Neuronal stem cell (in vitro differentiated cells): ENCODE measurements at regions not wholly inside any gene's neighbourhood (a gene's known extent, or its start where the extent isn't known, plus 50 kb on each side); places are given as distances from the start of the nearest gene placed in this dataset.

Experiments used
- DNase-seq: peaks from one replicate; pipeline ENCODE4 v3.0.0-alpha.2; 2013; ENCODE audit warnings: low spot score
- H2AFZ ChIP-seq: one replicate; pipeline ENCODE4 v1.6.1; 2013; ENCODE audit warnings: mild to moderate bottlenecking, low read length, inconsistent platforms
- H2AK5ac ChIP-seq: 2 replicates; pipeline ENCODE4 v1.6.1; 2013; ENCODE audit warnings: low read depth, mild to moderate bottlenecking, inconsistent platforms, low read length, moderate library complexity, mixed read lengths
- H2BK120ac ChIP-seq: 2 replicates; pipeline ENCODE4 v1.6.1; 2013; ENCODE audit warnings: low read depth, mild to moderate bottlenecking, inconsistent platforms, low read length, moderate library complexity, mixed read lengths
- H2BK12ac ChIP-seq: one replicate; pipeline ENCODE4 v1.6.1; 2013; ENCODE audit warnings: low read length, inconsistent platforms
- H2BK15ac ChIP-seq: 2 replicates; pipeline ENCODE4 v1.6.1; 2013; ENCODE audit warnings: mild to moderate bottlenecking, low read length, inconsistent platforms, mixed read lengths
- H2BK5ac ChIP-seq: one replicate; pipeline ENCODE4 v1.6.1; 2013; ENCODE audit warnings: inconsistent platforms, mild to moderate bottlenecking, low read length, moderate library complexity
- H3K14ac ChIP-seq: one replicate; pipeline ENCODE4 v1.6.1; 2013; ENCODE audit warnings: low read length, inconsistent platforms
- H3K18ac ChIP-seq: 2 replicates; pipeline ENCODE4 v1.6.1; 2013; ENCODE audit warnings: low read length, inconsistent platforms
- H3K23ac ChIP-seq: 2 replicates; pipeline ENCODE4 v1.6.1; 2013; ENCODE audit warnings: low read depth, mild to moderate bottlenecking, mixed read lengths, low read length, inconsistent platforms; ENCODE audit not compliant: poor library complexity
- H3K27ac ChIP-seq: replicated peaks from 3 replicates; pipeline ENCODE4 v1.5.1; 2013; ENCODE audit warnings: low read length, inconsistent platforms
- H3K27me3 ChIP-seq, 3 experiments: 2 replicates each; pipeline ENCODE4 v1.6.1; 2013; ENCODE audit warnings: low read length in 3 of 3, mild to moderate bottlenecking in 2 of 3, inconsistent platforms in 1 of 3, low read depth in 1 of 3, mixed read lengths in 1 of 3, moderate library complexity in 1 of 3; ENCODE audit not compliant: control insufficient read depth in 3 of 3, insufficient read depth in 3 of 3
- H3K36me3 ChIP-seq, 2 donors: replicated peaks in 1 of 2; 2 replicates each; pipeline ENCODE4 v1.6.1; 2013; ENCODE audit warnings: low read length in 2 of 2; ENCODE audit not compliant: control insufficient read depth in 2 of 2, insufficient read depth in 2 of 2
- H3K4ac ChIP-seq: 2 replicates; pipeline ENCODE4 v1.6.1; 2013; ENCODE audit warnings: inconsistent platforms, mild to moderate bottlenecking, low read length, moderate library complexity
- H3K4me1 ChIP-seq, 2 donors: 1 replicate in 1 of 2; 2 replicates in 1 of 2; pipeline ENCODE4 v1.6.1; 2013; ENCODE audit warnings: low read length in 2 of 2, low read depth in 1 of 2; ENCODE audit not compliant: control insufficient read depth in 2 of 2, insufficient read depth in 1 of 2
- H3K4me2 ChIP-seq: one replicate; pipeline ENCODE4 v1.6.1; 2013; ENCODE audit warnings: mild to moderate bottlenecking, low read length, inconsistent platforms; ENCODE audit not compliant: insufficient read depth, poor library complexity, severe bottlenecking
- H3K4me3 ChIP-seq, 2 donors: 2 replicates each; pipeline ENCODE4 v1.5.1; 2013; ENCODE audit warnings: low read length in 2 of 2, mild to moderate bottlenecking in 2 of 2, inconsistent platforms in 1 of 2, moderate library complexity in 1 of 2
- H3K79me1 ChIP-seq: one replicate; pipeline ENCODE4 v1.6.1; 2013; ENCODE audit warnings: low read depth, mild to moderate bottlenecking, inconsistent platforms, low read length, moderate library complexity
- H3K9ac ChIP-seq: one replicate; pipeline ENCODE4 v1.6.1; 2013; ENCODE audit warnings: mild to moderate bottlenecking, low read depth, low read length, inconsistent platforms; ENCODE audit not compliant: poor library complexity
- H3K9me3 ChIP-seq, 2 donors: replicated peaks in 1 of 2; 2 replicates each; pipeline versions ENCODE3 to v1.6.1; 2013; ENCODE audit warnings: low read length in 2 of 2, mild to moderate bottlenecking in 2 of 2, inconsistent platforms in 1 of 2, low read depth in 1 of 2, mixed read lengths in 1 of 2, moderate library complexity in 1 of 2; ENCODE audit not compliant: control insufficient read depth in 2 of 2, insufficient read depth in 1 of 2
- H4K8ac ChIP-seq: one replicate; pipeline ENCODE4 v1.6.1; 2013; ENCODE audit warnings: low read depth, mild to moderate bottlenecking, inconsistent platforms, low read length, moderate library complexity
- H4K91ac ChIP-seq: one replicate; pipeline ENCODE4 v1.6.1; 2013; ENCODE audit warnings: low read length, low read depth, mild to moderate bottlenecking, inconsistent platforms; ENCODE audit not compliant: poor library complexity
- WGBS, 2 donors: extraction: QIAGEN DNeasy Blood & Tissue Kit; methylation state at CpG; one replicate each; pipeline ENCODE4 v1.1.7; 2013; ENCODE audit warnings: missing lambda C conversion rate in 2 of 2, mixed read lengths in 1 of 2; ENCODE audit not compliant: insufficient read length in 2 of 2, insufficient replicate concordance in 1 of 2; ENCODE audit errors: extremely low coverage in 2 of 2; 5-methylcytosine and 5-hydroxymethylcytosine counted together

GRCh38 chr7:52917982-52918578 lies 117.4 kb upstream of the POM121L12 start:
- H3K9me3 ChIP-seq = peaks cover 0 to 2% of the 10 kb centered on the region in 2 donors
- H3K4ac ChIP-seq = no peak overlapping the region
- H2BK12ac ChIP-seq = no peak overlapping the region
- WGBS, 2 donors = no CpG with 5 or more reads among the region's 7 CpGs
- no peak overlapping the region for H4K8ac ChIP-seq
- no peak overlapping the region for H2AK5ac ChIP-seq
- no peak overlapping the region for H2BK15ac ChIP-seq
- H3K4me1 ChIP-seq = no peaks in the 10 kb centered on the region
- H2BK5ac ChIP-seq = no peak overlapping the region
- H3K27ac ChIP-seq = no peak overlapping the region
- H3K36me3 ChIP-seq = no peaks in the 10 kb centered on the region
- no peak overlapping the region for H3K23ac ChIP-seq
- H3K9ac ChIP-seq = no peak overlapping the region
- H2BK120ac ChIP-seq = no peak overlapping the region
- no peaks in the 10 kb centered on the region for H3K27me3 ChIP-seq
- H2AFZ ChIP-seq = no peak overlapping the region
- H3K4me3 ChIP-seq = no peak overlapping the region
- no peak overlapping the region for H4K91ac ChIP-seq
- no peak overlapping the region for H3K18ac ChIP-seq
- H3K14ac ChIP-seq = no peak overlapping the region
- no peak for DNase-seq
- no peaks in the 10 kb centered on the region for H3K79me1 ChIP-seq
- no peak overlapping the region for H3K4me2 ChIP-seq

- H3K79me1 ChIP-seq = no peaks in the 10 kb centered on the region
- no peak overlapping the region for H2BK120ac ChIP-seq
- peak overlapping the region; percentile 84 for H3K14ac ChIP-seq
- H3K23ac ChIP-seq = no peak overlapping the region
- no peaks in the 10 kb centered on the region for H3K4me1 ChIP-seq
- no peak overlapping the region for H3K27ac ChIP-seq
- H2AFZ ChIP-seq = no peak overlapping the region
- no peak overlapping the region for H3K9ac ChIP-seq
- no peak overlapping the region for H2BK12ac ChIP-seq
- no peak overlapping the region for H3K4me3 ChIP-seq
- H2AK5ac ChIP-seq = peak overlapping the region; percentile 90
- peak overlapping the region; percentile 53 for H2BK5ac ChIP-seq
- H4K8ac ChIP-seq = no peak overlapping the region
- H3K4ac ChIP-seq = no peak overlapping the region
- H2BK15ac ChIP-seq = no peak overlapping the region
- peaks cover 6% of the 10 kb centered on the region in 2 donors for H3K9me3 ChIP-seq
- no peaks in the 10 kb centered on the region for H3K27me3 ChIP-seq
- no peak overlapping the region for H4K91ac ChIP-seq
- H3K18ac ChIP-seq = no peak overlapping the region
- no peaks in the 10 kb centered on the region for H3K36me3 ChIP-seq
- no CpG with 5 or more reads among the region's 10 CpGs for WGBS, 2 donors
- no peak for DNase-seq
- no peak overlapping the region for H3K4me2 ChIP-seq
Measured at GRCh38 chr7:52911795-52912194, 123.6 kb upstream of the POM121L12 start.

- WGBS, 2 donors = no CpG with 5 or more reads among the region's 7 CpGs
- Histone ChIP-seq H3K4me3 (no peak overlapping the region), H2BK12ac (no peak overlapping the region), H3K4ac (no peak overlapping the region), H4K8ac (no peak overlapping the region), H4K91ac (no peak overlapping the region), H3K23ac (no peak overlapping the region), H2BK15ac (no peak overlapping the region), H3K4me2 (no peak overlapping the region), H2AK5ac (peak overlapping the region; percentile 90), H3K27me3 (no peaks in the 10 kb centered on the region), H3K18ac (no peak overlapping the region), H3K14ac (no peak overlapping the region), H3K36me3 (no peaks in the 10 kb centered on the region), H3K4me1 (no peaks in the 10 kb centered on the region), H3K79me1 (no peaks in the 10 kb centered on the region), H3K9me3 (peaks cover 6% of the 10 kb centered on the region in 2 donors), H2AFZ (no peak overlapping the region), H2BK5ac (peak overlapping the region; percentile 53), H2BK120ac (no peak overlapping the region), H3K27ac (no peak overlapping the region), H3K9ac (no peak overlapping the region)
- DNase-seq = no peak
Measured at GRCh38 chr7:52911326-52911725, 124.1 kb upstream of the POM121L12 start.

- Histone ChIP-seq H4K8ac (no peak overlapping the region), H3K4ac (no peak overlapping the region), H2BK5ac (no peak overlapping the region), H3K9me3 (peaks cover 6% of the 10 kb centered on the region in 2 donors), H2AFZ (no peak overlapping the region), H2BK12ac (no peak overlapping the region), H3K27ac (no peak overlapping the region), H3K23ac (no peak overlapping the region), H3K79me1 (no peaks in the 10 kb centered on the region), H4K91ac (no peak overlapping the region), H2BK120ac (no peak overlapping the region), H2AK5ac (no peak overlapping the region), H3K9ac (no peak overlapping the region), H3K18ac (no peak overlapping the region), H3K14ac (no peak overlapping the region), H3K36me3 (no peaks in the 10 kb centered on the region), H3K4me3 (no peak overlapping the region), H2BK15ac (no peak overlapping the region), H3K27me3 (no peaks in the 10 kb centered on the region), H3K4me1 (no peaks in the 10 kb centered on the region), H3K4me2 (no peak overlapping the region)
- no CpG with 5 or more reads among the region's 1 CpG for WGBS, 2 donors
- DNase-seq = no peak
Measured at GRCh38 chr7:52909935-52910334, 125.5 kb upstream of the POM121L12 start.
